ENCODE measurements at regions not wholly inside any gene's neighbourhood (a gene's known extent, or its start where the extent isn't known, plus 50 kb on each side); places are given as distances from the start of the nearest gene placed in this dataset.

GRCh38 chr4:163680386-163681098 is 186.1 kb downstream of the TMA16 start:
- TF ChIP-seq CTCF (IDR thresholded peaks at IDR 0.05): no peak
- H3K4me1 Mint-ChIP-seq: peaks cover 17% of the 10 kb centered on the region
- WGBS (ENCODE audit: insufficient coverage): no CpG with 5 or more reads among the region's 1 CpG

GRCh38 chr4:163681208-163681821 is 186.8 kb downstream of the TMA16 start:
- DNase-seq: peak; percentile 57 to 87 (median 77)
- no peak overlapping the region for H3K4me3 Mint-ChIP-seq

More at GRCh38 chr4:163680386-163681098, 186.1 kb downstream of the TMA16 start:
- Histone ChIP-seq H3K4me3 (replicated peaks in 1 of 3; ENCODE audit: low read depth in 2 of 3, low read length in 3 of 3) (no peak overlapping the region), H3K4me1 (ENCODE audit: control insufficient read depth in 1 of 2, insufficient read depth in 2 of 2, low read length in 2 of 2) (peaks cover 5 to 14% of the 10 kb centered on the region in 2 donors), H3K36me3 (replicated peaks in 1 of 2; ENCODE audit: control insufficient read depth in 1 of 2, insufficient read depth in 2 of 2, low read length in 2 of 2) (no peaks in the 10 kb centered on the region), H3K9ac (ENCODE audit: insufficient read depth, low read length, poor library complexity, severe bottlenecking) (no peak overlapping the region), H3K4me2 (replicated peaks; ENCODE audit: extremely low read depth, low read length, poor library complexity, severe bottlenecking) (no peak overlapping the region), H3K27me3 (ENCODE audit: control insufficient read depth in 2 of 2, insufficient read depth in 2 of 2, low read length in 2 of 2) (no peaks in the 10 kb centered on the region), H4K20me1 (ENCODE audit: insufficient read depth, low read length) (no peaks in the 10 kb centered on the region), H3K27ac (ENCODE audit: low read depth in 1 of 2, low read length in 2 of 2) (peak overlapping the region in 1 of 2 donors; percentile 5), H3K9me3 (replicated peaks in 1 of 2; ENCODE audit: control insufficient read depth in 1 of 2, insufficient read depth in 1 of 2, low read length in 2 of 2) (no peaks in the 10 kb centered on the region), H2AFZ (ENCODE audit: insufficient read depth, low read depth, low read length, poor library complexity, severe bottlenecking) (peak overlapping the region; percentile 55), H3K79me2 (ENCODE audit: insufficient read depth, low read length) (no peaks in the 10 kb centered on the region)
- peak; percentile 19 to 49 (median 19) for DNase-seq
- Mint-ChIP-seq H3K27me3 (ENCODE audit: low read depth in 3 of 3) (peaks cover 0 to 6% (median 2%) of the 10 kb centered on the region in 3 donors), H3K27ac (peak overlapping the region; percentile 26 to 83 (median 61)), H3K9me3 (no peaks in the 10 kb centered on the region), H3K36me3 (no peaks in the 10 kb centered on the region), H3K4me3 (no peak overlapping the region)
- intact Hi-C loops (cut with micrococcal nuclease): loop anchor here (2.0 to 5.0 kb wide), 2 partner anchors 126 to 128 kb away; no protein-coding TSS in a partner anchor

More at GRCh38 chr4:163681208-163681821, 186.8 kb downstream of the TMA16 start:
- Mint-ChIP-seq H3K9me3 (no peaks in the 10 kb centered on the region), H3K36me3 (no peaks in the 10 kb centered on the region), H3K27ac (peak overlapping the region in 1 of 7 donors; percentile 77), H3K4me1 (peaks cover 17% of the 10 kb centered on the region), H3K27me3 (ENCODE audit: low read depth in 3 of 3) (peaks cover 0 to 6% (median 2%) of the 10 kb centered on the region in 3 donors)
- no peak overlapping the region for H3K4me2 ChIP-seq (replicated peaks; ENCODE audit: extremely low read depth, low read length, poor library complexity, severe bottlenecking)
- no peaks in the 10 kb centered on the region for H4K20me1 ChIP-seq (ENCODE audit: insufficient read depth, low read length)
- no peaks in the 10 kb centered on the region for H3K27me3 ChIP-seq (ENCODE audit: control insufficient read depth in 2 of 2, insufficient read depth in 2 of 2, low read length in 2 of 2)
- intact Hi-C loops (cut with micrococcal nuclease): loop anchor here (2.0 to 5.0 kb wide), 2 partner anchors 127 to 129 kb away; no protein-coding TSS in a partner anchor
- no peak overlapping the region for H3K27ac ChIP-seq (ENCODE audit: low read depth in 1 of 2, low read length in 2 of 2)
- H2AFZ ChIP-seq (ENCODE audit: insufficient read depth, low read depth, low read length, poor library complexity, severe bottlenecking): no peak overlapping the region
- H3K79me2 ChIP-seq (ENCODE audit: insufficient read depth, low read length): no peaks in the 10 kb centered on the region
- H3K4me1 ChIP-seq (ENCODE audit: control insufficient read depth in 1 of 2, insufficient read depth in 2 of 2, low read length in 2 of 2): peaks cover 5 to 14% of the 10 kb centered on the region in 2 donors
- H3K9me3 ChIP-seq (replicated peaks in 1 of 2; ENCODE audit: control insufficient read depth in 1 of 2, insufficient read depth in 1 of 2, low read length in 2 of 2): no peaks in the 10 kb centered on the region
- H3K9ac ChIP-seq (ENCODE audit: insufficient read depth, low read length, poor library complexity, severe bottlenecking): no peak overlapping the region
- no peak overlapping the region for H3K4me3 ChIP-seq (replicated peaks in 1 of 3; ENCODE audit: low read depth in 2 of 3, low read length in 3 of 3)
- no CpG with 5 or more reads among the region's 2 CpGs for WGBS (ENCODE audit: insufficient coverage)
- TF ChIP-seq CTCF (IDR thresholded peaks at IDR 0.05): peak; percentile 94
- no peaks in the 10 kb centered on the region for H3K36me3 ChIP-seq (replicated peaks in 1 of 2; ENCODE audit: control insufficient read depth in 1 of 2, insufficient read depth in 2 of 2, low read length in 2 of 2)

Measured in CD14-positive monocyte (primary cell).